IgD-negative memory B cell (primary cell): ENCODE measurements at regions not wholly inside any gene's neighbourhood (a gene's known extent, or its start where the extent isn't known, plus 50 kb on each side); places are given as distances from the start of the nearest gene placed in this dataset.

Experiments used
- H3K27ac Mint-ChIP-seq, 3 donors: one replicate each; pipeline ENCODE4 v1.8.0; 2020 to 2022; ENCODE audit warnings: mild to moderate bottlenecking in 3 of 3, mixed read lengths in 3 of 3, moderate library complexity in 1 of 3
- H3K27me3 Mint-ChIP-seq: one replicate; pipeline ENCODE4 v1.8.0; 2021; ENCODE audit warnings: mixed read lengths
- H3K36me3 Mint-ChIP-seq: one replicate; pipeline ENCODE4 v1.8.0; 2020; ENCODE audit warnings: mild to moderate bottlenecking, mixed read lengths
- H3K4me1 Mint-ChIP-seq, 3 donors: one replicate each; pipeline ENCODE4 v1.8.0; 2020 to 2022; ENCODE audit warnings: mixed read lengths in 3 of 3, mild to moderate bottlenecking in 1 of 3
- H3K4me3 Mint-ChIP-seq, 4 donors: one replicate each; pipeline ENCODE4 v1.8.0; 2020 to 2022; ENCODE audit warnings: mild to moderate bottlenecking in 4 of 4, mixed read lengths in 4 of 4, moderate library complexity in 3 of 4
- H3K9me3 Mint-ChIP-seq, 3 donors: one replicate each; pipeline ENCODE4 v1.8.0; 2020 to 2021; ENCODE audit warnings: mixed read lengths in 3 of 3, mild to moderate bottlenecking in 1 of 3

- peak overlapping the region in 1 of 4 donors; percentile 73 for H3K4me3 Mint-ChIP-seq
- H3K27ac Mint-ChIP-seq, result no peak overlapping the region
- H3K36me3 Mint-ChIP-seq, result peaks cover 2% of the 10 kb centered on the region
- no peaks in the 10 kb centered on the region for H3K27me3 Mint-ChIP-seq
- H3K4me1 Mint-ChIP-seq, result no peaks in the 10 kb centered on the region
- H3K9me3 Mint-ChIP-seq, result peaks cover 6 to 11% (median 10%) of the 10 kb centered on the region in 3 donors
Measured at GRCh38 chr14:101217080-101217463, 313.6 kb upstream of the RTL1 start.

- H3K27ac Mint-ChIP-seq, result no peak overlapping the region
- no peaks in the 10 kb centered on the region for H3K36me3 Mint-ChIP-seq
- peak overlapping the region in 1 of 4 donors; percentile 29 for H3K4me3 Mint-ChIP-seq
- peaks cover 2% of the 10 kb centered on the region for H3K27me3 Mint-ChIP-seq
- no peaks in the 10 kb centered on the region for H3K4me1 Mint-ChIP-seq
- H3K9me3 Mint-ChIP-seq, result peaks cover 4 to 9% (median 8%) of the 10 kb centered on the region in 3 donors
Measured at GRCh38 chr14:101217616-101218371, 314.3 kb upstream of the RTL1 start.

- Mint-ChIP-seq H3K36me3 (no peaks in the 10 kb centered on the region), H3K27ac (no peak overlapping the region), H3K27me3 (peaks cover 2% of the 10 kb centered on the region), H3K9me3 (peaks cover 3 to 7% (median 6%) of the 10 kb centered on the region in 3 donors), H3K4me3 (no peak overlapping the region), H3K4me1 (no peaks in the 10 kb centered on the region)
Measured at GRCh38 chr14:101219896-101220703, 316.6 kb upstream of the RTL1 start.

- no peaks in the 10 kb centered on the region for H3K4me1 Mint-ChIP-seq
- H3K4me3 Mint-ChIP-seq, result no peak overlapping the region
- H3K27ac Mint-ChIP-seq, result no peak overlapping the region
- H3K27me3 Mint-ChIP-seq, result peaks cover 2% of the 10 kb centered on the region
- no peaks in the 10 kb centered on the region for H3K36me3 Mint-ChIP-seq
- H3K9me3 Mint-ChIP-seq, result peaks cover 2 to 7% (median 4%) of the 10 kb centered on the region in 3 donors
Measured at GRCh38 chr14:101220921-101221510, 317.5 kb upstream of the RTL1 start.

GRCh38 chr14:101221549-101222160, 318.1 kb upstream of the RTL1 start:
- Mint-ChIP-seq H3K9me3 (peaks cover 2 to 7% (median 4%) of the 10 kb centered on the region in 3 donors), H3K4me3 (no peak overlapping the region), H3K4me1 (no peaks in the 10 kb centered on the region), H3K27ac (no peak overlapping the region), H3K36me3 (no peaks in the 10 kb centered on the region), H3K27me3 (peaks cover 2% of the 10 kb centered on the region)

- peak overlapping the region in 1 of 3 donors; percentile 39 for H3K27ac Mint-ChIP-seq
- H3K36me3 Mint-ChIP-seq, result no peaks in the 10 kb centered on the region
- no peaks in the 10 kb centered on the region for H3K4me1 Mint-ChIP-seq
- no peak overlapping the region for H3K4me3 Mint-ChIP-seq
- peaks cover 2% of the 10 kb centered on the region for H3K27me3 Mint-ChIP-seq
- H3K9me3 Mint-ChIP-seq, result peaks cover 2 to 6% (median 4%) of the 10 kb centered on the region in 3 donors
Measured at GRCh38 chr14:101222362-101223070, 319.0 kb upstream of the RTL1 start.

- Mint-ChIP-seq H3K4me3 (peak overlapping the region in 1 of 4 donors; percentile 31), H3K36me3 (no peaks in the 10 kb centered on the region), H3K27ac (no peak overlapping the region), H3K4me1 (no peaks in the 10 kb centered on the region), H3K9me3 (peaks cover 2 to 6% (median 4%) of the 10 kb centered on the region in 3 donors), H3K27me3 (peaks cover 2% of the 10 kb centered on the region)
Measured at GRCh38 chr14:101223127-101223526, 319.6 kb upstream of the RTL1 start.

DNA sequence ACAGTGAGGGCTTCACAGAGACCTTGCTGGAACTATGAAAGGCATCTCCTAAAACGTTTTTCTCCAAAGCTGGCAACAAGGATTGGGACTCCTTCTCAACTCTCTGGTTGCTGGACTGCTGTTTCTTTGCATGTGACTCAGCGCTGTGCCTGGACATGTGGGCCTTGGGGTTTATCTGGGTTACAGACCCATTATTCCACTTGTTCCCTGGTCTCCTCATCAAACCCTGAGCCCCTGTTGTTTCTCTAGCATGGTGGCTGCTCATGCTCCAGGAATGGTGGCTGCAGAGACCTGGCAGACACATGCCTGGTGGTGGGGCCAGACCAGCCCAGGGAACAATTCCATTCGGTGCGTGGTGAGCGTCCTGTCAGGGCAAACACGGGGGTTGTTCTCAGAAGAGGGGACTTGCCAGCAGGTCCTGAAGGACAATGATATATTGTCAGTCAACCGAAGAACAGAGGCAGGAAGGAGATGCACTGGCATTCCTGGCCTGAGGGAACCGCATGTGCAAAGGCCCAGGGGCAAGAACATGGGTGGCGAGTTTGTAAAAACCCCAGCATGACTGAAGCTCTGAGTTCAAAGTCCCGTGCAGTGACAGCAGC, 320.1 kb upstream of the RTL1 start:
- Mint-ChIP-seq H3K9me3 (peaks cover 2 to 6% (median 4%) of the 10 kb centered on the region in 3 donors), H3K4me1 (no peaks in the 10 kb centered on the region), H3K27me3 (peaks cover 2% of the 10 kb centered on the region), H3K36me3 (no peaks in the 10 kb centered on the region), H3K27ac (no peak overlapping the region), H3K4me3 (no peak overlapping the region)

- Mint-ChIP-seq H3K4me3 (no peak overlapping the region), H3K9me3 (peaks cover 0 to 4% (median 2%) of the 10 kb centered on the region in 3 donors), H3K4me1 (no peaks in the 10 kb centered on the region), H3K27me3 (peaks cover 2% of the 10 kb centered on the region), H3K27ac (no peak overlapping the region), H3K36me3 (no peaks in the 10 kb centered on the region)
Measured at GRCh38 chr14:101224356-101225156, 321.0 kb upstream of the RTL1 start.

- Mint-ChIP-seq H3K27ac (no peak overlapping the region), H3K36me3 (no peaks in the 10 kb centered on the region), H3K4me3 (peak overlapping the region in 1 of 4 donors; percentile 83), H3K27me3 (peaks cover 2% of the 10 kb centered on the region), H3K9me3 (peaks cover 0 to 3% (median 2%) of the 10 kb centered on the region in 3 donors), H3K4me1 (no peaks in the 10 kb centered on the region)
Measured at GRCh38 chr14:101225157-101226152, 321.9 kb upstream of the RTL1 start.

- Mint-ChIP-seq H3K36me3 (no peaks in the 10 kb centered on the region), H3K27me3 (peaks cover 2% of the 10 kb centered on the region), H3K9me3 (peaks cover 0 to 2% (median 0%) of the 10 kb centered on the region in 3 donors), H3K27ac (no peak overlapping the region), H3K4me1 (no peaks in the 10 kb centered on the region), H3K4me3 (no peak overlapping the region)
Measured at GRCh38 chr14:101226265-101226602, 322.7 kb upstream of the RTL1 start.

- no peaks in the 10 kb centered on the region for H3K4me1 Mint-ChIP-seq
- H3K27me3 Mint-ChIP-seq, result peaks cover 2% of the 10 kb centered on the region
- H3K27ac Mint-ChIP-seq, result peak overlapping the region in 1 of 3 donors; percentile 57
Measured at GRCh38 chr14:101226603-101227425, 323.3 kb upstream of the RTL1 start.

More at GRCh38 chr14:101226603-101227425, 323.3 kb upstream of the RTL1 start:
- Mint-ChIP-seq H3K4me3 (no peak overlapping the region), H3K36me3 (no peaks in the 10 kb centered on the region), H3K9me3 (no peaks in the 10 kb centered on the region)
